Mesenchymal stem cell (in vitro differentiated cells and primary cell): ENCODE measurements at regions not wholly inside any gene's neighbourhood (a gene's known extent, or its start where the extent isn't known, plus 50 kb on each side); places are given as distances from the start of the nearest gene placed in this dataset.

Source experiments
- DNase-seq: peaks from one replicate; pipeline ENCODE4 v3.0.0-alpha.2; 2013
- H2AFZ ChIP-seq: one replicate; pipeline ENCODE4 v1.6.1; 2013; ENCODE audit warnings: low read depth, mild to moderate bottlenecking, control low read depth, inconsistent platforms, low read length, moderate library complexity
- H2AK5ac ChIP-seq: 2 replicates; pipeline ENCODE4 v1.6.1; 2013; ENCODE audit warnings: low read length, moderate library complexity, mild to moderate bottlenecking, inconsistent platforms; ENCODE audit not compliant: severe bottlenecking
- H2BK120ac ChIP-seq: one replicate; pipeline ENCODE4 v1.6.1; 2013; ENCODE audit warnings: low read depth, mild to moderate bottlenecking, inconsistent platforms, low read length, moderate library complexity
- H2BK12ac ChIP-seq, 2 experiments: one replicate each; pipeline ENCODE4 v1.6.1; 2013; ENCODE audit warnings: inconsistent platforms in 2 of 2, low read length in 2 of 2, mild to moderate bottlenecking in 2 of 2, moderate library complexity in 2 of 2, control low read depth in 1 of 2
- H2BK15ac ChIP-seq: one replicate; pipeline ENCODE4 v1.6.1; 2013; ENCODE audit warnings: mild to moderate bottlenecking, low read depth, inconsistent platforms; ENCODE audit not compliant: poor library complexity, severe bottlenecking
- H2BK5ac ChIP-seq: 2 replicates; pipeline ENCODE4 v1.6.1; 2013; ENCODE audit warnings: low read depth, mild to moderate bottlenecking, low read length, control low read depth, inconsistent platforms; ENCODE audit not compliant: poor library complexity, severe bottlenecking
- H3K14ac ChIP-seq, 2 experiments: one replicate each; pipeline ENCODE4 v1.6.1; 2013; ENCODE audit warnings: inconsistent platforms in 2 of 2, low read length in 2 of 2, control low read depth in 1 of 2, mild to moderate bottlenecking in 1 of 2, moderate library complexity in 1 of 2
- H3K18ac ChIP-seq, 2 experiments: one replicate each; pipeline ENCODE4 v1.6.1; 2013; ENCODE audit warnings: inconsistent platforms in 2 of 2, low read length in 2 of 2, control low read depth in 1 of 2, low read depth in 1 of 2, mild to moderate bottlenecking in 1 of 2
- H3K23ac ChIP-seq, 2 experiments: one replicate each; pipeline ENCODE4 v1.6.1; 2013; ENCODE audit warnings: inconsistent platforms in 2 of 2, low read length in 2 of 2, mild to moderate bottlenecking in 2 of 2, moderate library complexity in 2 of 2, control low read depth in 1 of 2
- H3K27ac ChIP-seq: 2 replicates; pipeline ENCODE4 v1.5.1; 2013; ENCODE audit warnings: mild to moderate bottlenecking, moderate library complexity, low read length, control low read depth, inconsistent platforms; ENCODE audit not compliant: poor library complexity, severe bottlenecking
- H3K27me3 ChIP-seq, 2 experiments: 2 replicates each; pipeline versions ENCODE4 v1.6.1 to v1.7.0; 2013; ENCODE audit warnings: low read length in 2 of 2, mild to moderate bottlenecking in 2 of 2, moderate library complexity in 2 of 2, control low read depth in 1 of 2, inconsistent platforms in 1 of 2; ENCODE audit not compliant: control insufficient read depth in 1 of 2, insufficient read depth in 1 of 2
- H3K36me3 ChIP-seq, 2 experiments: 2 replicates each; pipeline versions ENCODE4 v1.6.1 to v1.7.0; 2013; ENCODE audit warnings: low read length in 2 of 2, control low read depth in 1 of 2, inconsistent platforms in 1 of 2, low read depth in 1 of 2, mild to moderate bottlenecking in 1 of 2; ENCODE audit not compliant: insufficient read depth in 2 of 2, control insufficient read depth in 1 of 2
- H3K4ac ChIP-seq, 2 experiments: one replicate each; pipeline ENCODE4 v1.6.1; 2013; ENCODE audit warnings: inconsistent platforms in 2 of 2, low read length in 2 of 2, mild to moderate bottlenecking in 2 of 2, moderate library complexity in 2 of 2, control low read depth in 1 of 2, low read depth in 1 of 2
- H3K4me1 ChIP-seq: 2 replicates; pipeline ENCODE4 v1.6.1; 2013; ENCODE audit warnings: low read depth, low read length, control low read depth; ENCODE audit not compliant: control insufficient read depth, insufficient read depth
- H3K4me2 ChIP-seq: 2 replicates; pipeline ENCODE4 v1.6.1; 2013; ENCODE audit warnings: low read length, mild to moderate bottlenecking, inconsistent platforms; ENCODE audit not compliant: poor library complexity, severe bottlenecking
- H3K4me3 ChIP-seq, 2 experiments: 2 replicates each; pipeline versions ENCODE4 v1.5.1 to v1.7.0; 2013; ENCODE audit warnings: low read length in 2 of 2, mild to moderate bottlenecking in 2 of 2, control low read depth in 1 of 2, low read depth in 1 of 2; ENCODE audit not compliant: insufficient read depth in 1 of 2
- H3K79me1 ChIP-seq: replicated peaks from 2 replicates; pipeline ENCODE4 v1.6.1; 2013; ENCODE audit warnings: mild to moderate bottlenecking, control low read depth, low read length, inconsistent platforms; ENCODE audit not compliant: poor library complexity, severe bottlenecking
- H3K9ac ChIP-seq: 2 replicates; pipeline ENCODE4 v1.7.0; 2013; ENCODE audit warnings: mild to moderate bottlenecking, low read length, moderate library complexity
- H3K9me3 ChIP-seq: 2 replicates; pipeline ENCODE4 v1.7.0; 2013; ENCODE audit warnings: mild to moderate bottlenecking, low read length; ENCODE audit not compliant: control insufficient read depth
- H4K8ac ChIP-seq: one replicate; pipeline ENCODE4 v1.6.1; 2013; ENCODE audit warnings: inconsistent platforms, mild to moderate bottlenecking, low read length, moderate library complexity
- H4K91ac ChIP-seq: one replicate; pipeline ENCODE4 v1.6.1; 2013; ENCODE audit warnings: mild to moderate bottlenecking, low read length, inconsistent platforms
- WGBS: methylation state at CpG from one replicate; pipeline ENCODE4 v1.1.7; 2013; ENCODE audit warnings: mixed read lengths; 5-methylcytosine and 5-hydroxymethylcytosine counted together

- no peak overlapping the region for H3K14ac ChIP-seq
- H3K4ac ChIP-seq: no peak overlapping the region
- H2AK5ac ChIP-seq: no peak overlapping the region
- no peak for DNase-seq
- H3K36me3 ChIP-seq: no peaks in the 10 kb centered on the region
- H3K9ac ChIP-seq: no peak overlapping the region
- no peak overlapping the region for H4K91ac ChIP-seq
- no CpG with 5 or more reads among the region's 2 CpGs for WGBS
- H2AFZ ChIP-seq: no peak overlapping the region
- H3K4me3 ChIP-seq: no peak overlapping the region
- no peak overlapping the region for H4K8ac ChIP-seq
- H3K4me1 ChIP-seq: no peaks in the 10 kb centered on the region
- H2BK5ac ChIP-seq: no peak overlapping the region
- no peaks in the 10 kb centered on the region for H3K79me1 ChIP-seq
- no peaks in the 10 kb centered on the region for H3K27me3 ChIP-seq
- H2BK15ac ChIP-seq: no peak overlapping the region
- no peak overlapping the region for H3K18ac ChIP-seq
- no peak overlapping the region for H2BK120ac ChIP-seq
- H3K4me2 ChIP-seq: no peak overlapping the region
- H2BK12ac ChIP-seq: no peak overlapping the region
- H3K27ac ChIP-seq: no peak overlapping the region
- no peaks in the 10 kb centered on the region for H3K9me3 ChIP-seq
- no peak overlapping the region for H3K23ac ChIP-seq
Measured at GRCh38 chr12:125303337-125303736, 238.1 kb downstream of the AACS start.

GRCh38 chr12:125304029-125304428 lies 238.8 kb downstream of the AACS start:
- no peak overlapping the region for H4K8ac ChIP-seq
- H2BK5ac ChIP-seq: no peak overlapping the region

DNA sequence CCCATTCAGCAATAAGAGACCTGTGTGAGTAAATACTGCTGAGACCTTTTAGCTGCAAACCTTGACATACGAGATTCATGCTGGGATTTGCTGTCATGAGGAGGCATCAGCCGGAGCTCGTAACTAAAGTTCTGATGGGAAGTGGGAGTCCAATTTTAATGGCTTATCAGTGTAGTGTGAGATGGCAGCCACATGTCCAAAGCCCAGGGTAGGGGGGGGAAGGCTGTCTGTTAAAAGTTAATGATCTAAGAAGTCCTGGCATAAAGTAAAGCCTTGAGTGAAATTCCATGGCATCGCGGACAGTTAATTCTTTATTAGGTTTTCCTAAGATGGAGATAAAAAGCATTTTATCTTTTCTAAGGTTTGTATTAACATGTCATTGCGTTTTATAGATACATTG lies 240.0 kb downstream of the AACS start:
- 72% methylated on average over 6 of the region's 6 CpGs for WGBS
- Histone ChIP-seq H4K91ac (no peak overlapping the region), H3K27ac (no peak overlapping the region)

More at GRCh38 chr12:125304029-125304428, 238.8 kb downstream of the AACS start:
- Histone ChIP-seq H3K4me2 (no peak overlapping the region), H2BK15ac (no peak overlapping the region), H3K4me3 (no peak overlapping the region), H3K23ac (no peak overlapping the region), H2BK120ac (no peak overlapping the region), H3K27me3 (no peaks in the 10 kb centered on the region), H3K9me3 (no peaks in the 10 kb centered on the region), H2AK5ac (no peak overlapping the region), H2AFZ (no peak overlapping the region), H3K9ac (no peak overlapping the region), H3K4ac (no peak overlapping the region), H3K4me1 (no peaks in the 10 kb centered on the region), H2BK12ac (no peak overlapping the region), H3K79me1 (no peaks in the 10 kb centered on the region), H3K18ac (no peak overlapping the region), H4K91ac (no peak overlapping the region), H3K14ac (no peak overlapping the region), H3K27ac (no peak overlapping the region), H3K36me3 (no peaks in the 10 kb centered on the region)
- no peak for DNase-seq
- 92% methylated on average over 9 of the region's 10 CpGs for WGBS

GRCh38 chr12:125310461-125310860 lies 245.2 kb downstream of the AACS start:
- WGBS: 80% methylated on average over 8 of the region's 8 CpGs
- Histone ChIP-seq H2AFZ (no peak overlapping the region), H3K18ac (no peak overlapping the region), H3K9ac (no peak overlapping the region), H3K4ac (no peak overlapping the region), H2BK120ac (no peak overlapping the region), H2BK12ac (no peak overlapping the region), H4K91ac (no peak overlapping the region), H3K4me1 (no peaks in the 10 kb centered on the region), H3K27me3 (no peaks in the 10 kb centered on the region), H3K14ac (no peak overlapping the region), H3K4me3 (no peak overlapping the region), H2BK5ac (no peak overlapping the region), H3K27ac (no peak overlapping the region), H3K4me2 (no peak overlapping the region), H3K79me1 (no peaks in the 10 kb centered on the region), H2AK5ac (no peak overlapping the region), H2BK15ac (no peak overlapping the region), H4K8ac (no peak overlapping the region), H3K36me3 (no peaks in the 10 kb centered on the region), H3K23ac (no peak overlapping the region), H3K9me3 (no peaks in the 10 kb centered on the region)
- no peak for DNase-seq

More for the DNA sequence above, 240.0 kb downstream of the AACS start:
- DNase-seq: no peak
- no peak overlapping the region for H3K4me3 ChIP-seq
- no peak overlapping the region for H2BK15ac ChIP-seq
- no peak overlapping the region for H2AFZ ChIP-seq
- no peak overlapping the region for H3K23ac ChIP-seq
- no peak overlapping the region for H2BK120ac ChIP-seq
- H3K14ac ChIP-seq: no peak overlapping the region
- no peaks in the 10 kb centered on the region for H3K9me3 ChIP-seq
- H3K18ac ChIP-seq: no peak overlapping the region
- no peak overlapping the region for H3K4me2 ChIP-seq
- no peaks in the 10 kb centered on the region for H3K4me1 ChIP-seq
- H2AK5ac ChIP-seq: no peak overlapping the region
- no peak overlapping the region for H2BK12ac ChIP-seq
- H2BK5ac ChIP-seq: no peak overlapping the region
- H4K8ac ChIP-seq: no peak overlapping the region
- H3K27me3 ChIP-seq: no peaks in the 10 kb centered on the region
- H3K36me3 ChIP-seq: no peaks in the 10 kb centered on the region
- H3K9ac ChIP-seq: no peak overlapping the region
- H3K79me1 ChIP-seq: no peaks in the 10 kb centered on the region
- H3K4ac ChIP-seq: no peak overlapping the region
